Renal cortical epithelial cell (primary cell): ENCODE measurements at regions not wholly inside any gene's neighbourhood (a gene's known extent, or its start where the extent isn't known, plus 50 kb on each side); places are given as distances from the start of the nearest gene placed in this dataset.
A peak's percentile ranks its signal among the peaks of the same experiment; 100 is the strongest.

Source experiments
- DNase-seq: peaks from one replicate; pipeline ENCODE4 v3.0.0-alpha.2; 2011; ENCODE audit warnings: low read depth

DNA sequence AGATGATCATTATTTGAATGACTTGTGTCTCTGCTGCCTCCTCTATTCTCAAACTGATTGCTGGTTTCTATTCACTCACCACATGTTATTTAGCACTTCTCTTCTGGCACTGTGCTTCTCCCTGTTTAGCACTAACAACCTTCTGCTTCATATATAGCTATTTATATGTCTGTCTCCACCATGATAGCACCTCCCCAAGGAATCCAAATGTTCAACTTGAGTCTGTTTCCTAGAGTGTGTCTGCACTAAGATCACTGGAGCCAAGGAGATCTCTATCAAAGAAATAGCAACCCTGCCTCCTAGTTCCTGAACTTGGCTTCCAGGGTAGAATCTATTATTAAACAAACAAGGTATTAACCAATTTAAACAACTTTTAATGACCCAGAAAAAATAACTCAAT is 104.5 kb downstream of the CYP26A1 start:
- no peak for DNase-seq

DNA sequence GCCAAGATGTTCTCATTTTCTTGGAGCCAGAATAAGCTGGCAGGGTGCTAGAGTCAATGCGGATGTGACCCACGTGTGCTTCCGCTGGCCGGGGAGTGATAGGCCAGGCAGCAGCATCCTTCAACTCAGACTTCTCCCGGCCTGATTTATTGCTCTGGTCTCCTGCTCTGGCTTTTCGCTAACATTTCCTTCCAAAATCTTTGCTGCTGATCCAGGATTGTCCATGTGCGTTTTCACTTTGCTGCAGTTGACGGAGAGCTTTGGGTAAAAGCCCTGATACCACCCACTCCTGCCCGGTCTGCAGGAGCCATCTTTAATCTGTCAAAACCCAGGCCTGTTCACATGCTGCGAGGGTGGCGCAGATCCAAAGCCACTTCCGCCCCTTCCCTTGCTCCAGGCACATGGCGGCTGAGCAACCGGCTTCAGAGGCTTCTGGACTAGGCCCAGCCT is 106.8 kb downstream of the CYP26A1 start:
- no peak for DNase-seq

DNA sequence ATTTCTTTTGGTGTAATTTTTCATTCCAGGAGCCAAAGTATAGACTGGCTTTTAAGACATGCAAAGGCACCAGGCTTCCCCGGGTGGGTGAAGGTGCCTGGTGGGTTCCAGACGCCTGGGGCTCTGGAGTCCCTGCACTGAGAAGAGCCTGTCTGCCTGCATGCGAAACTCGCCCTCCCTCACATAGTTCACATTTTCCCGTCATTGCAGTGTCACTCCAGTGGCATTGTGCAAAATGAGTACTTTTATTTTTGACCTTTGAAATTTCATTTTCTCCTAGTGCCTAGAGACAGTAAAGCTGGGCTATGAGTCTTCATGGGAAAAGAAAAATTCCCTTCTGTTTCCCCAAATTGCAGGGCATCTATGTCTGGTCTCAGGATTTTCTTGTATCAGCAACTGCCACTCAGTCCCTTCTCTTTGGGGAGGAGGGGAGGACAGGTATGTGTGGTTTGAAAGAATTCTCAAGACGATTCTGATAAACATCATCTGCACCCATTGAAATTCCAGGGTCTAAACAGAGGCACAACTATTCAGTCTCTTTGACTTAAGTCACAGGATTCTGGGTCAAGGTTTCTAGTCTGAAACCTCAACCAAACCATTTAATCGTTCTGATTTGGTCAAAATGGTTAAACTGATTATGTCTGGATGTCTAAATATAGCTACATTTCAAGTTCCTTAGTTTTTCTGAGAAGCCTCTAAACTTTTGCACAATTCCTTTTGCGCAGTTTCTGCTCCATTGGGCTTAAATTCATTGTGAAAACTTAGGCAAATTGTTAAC is 107.8 kb downstream of the CYP26A1 start:
- peak; percentile 4 for DNase-seq

DNA sequence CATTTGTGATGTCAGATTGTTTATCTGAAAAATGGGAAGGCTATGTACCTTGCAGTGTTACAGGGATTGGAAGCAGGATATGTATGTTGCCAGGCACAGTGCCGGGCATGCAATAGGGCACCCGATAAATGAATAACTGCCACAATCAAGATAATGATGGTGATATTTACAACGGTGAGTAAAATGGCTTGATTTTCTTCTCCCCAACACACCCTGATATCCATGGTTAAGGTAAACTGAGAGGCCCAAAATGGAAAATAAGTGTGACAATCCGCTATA is 108.3 kb downstream of the CYP26A1 start:
- DNase-seq, result no peak

DNA sequence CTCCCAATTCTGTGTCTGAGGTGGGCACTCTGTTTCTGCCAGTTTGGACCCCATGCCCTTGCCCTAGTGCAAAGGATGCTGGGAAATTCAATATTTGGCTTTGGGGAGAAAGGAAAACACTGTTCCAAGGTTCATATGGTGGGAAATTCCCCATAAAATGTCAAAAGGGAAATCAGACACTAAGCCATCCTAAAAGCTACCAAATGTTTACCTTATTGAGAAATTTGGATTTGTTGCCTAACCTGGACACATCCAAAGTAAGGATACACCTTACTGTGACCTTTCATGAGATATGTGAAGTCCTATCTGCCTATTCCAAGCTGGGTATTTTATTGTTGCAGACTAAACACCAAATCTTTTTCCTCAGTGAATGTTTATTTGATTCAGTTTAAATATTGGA is 109.1 kb downstream of the CYP26A1 start:
- DNase-seq, result no peak

DNA sequence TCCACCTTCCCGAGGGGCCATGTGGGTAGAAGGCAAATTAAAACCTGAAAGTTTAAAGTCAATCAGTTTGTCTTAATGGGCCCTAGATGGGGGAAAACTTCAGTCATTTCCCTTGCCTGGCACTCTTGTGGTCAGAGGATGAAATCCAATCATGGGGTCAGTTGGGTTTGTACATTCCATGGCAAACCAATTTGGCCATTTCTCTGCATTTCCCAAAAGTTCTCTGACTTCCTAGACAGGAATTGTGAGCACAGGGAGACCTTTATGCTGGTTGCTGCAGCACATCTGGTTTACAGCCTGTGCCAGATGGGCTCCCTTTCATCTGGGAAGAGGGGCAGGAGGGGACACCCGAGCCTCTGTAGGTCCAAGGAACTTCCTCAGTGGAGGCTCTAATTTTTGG is 113.0 kb downstream of the CYP26A1 start:
- peak; percentile 35 for DNase-seq

DNA sequence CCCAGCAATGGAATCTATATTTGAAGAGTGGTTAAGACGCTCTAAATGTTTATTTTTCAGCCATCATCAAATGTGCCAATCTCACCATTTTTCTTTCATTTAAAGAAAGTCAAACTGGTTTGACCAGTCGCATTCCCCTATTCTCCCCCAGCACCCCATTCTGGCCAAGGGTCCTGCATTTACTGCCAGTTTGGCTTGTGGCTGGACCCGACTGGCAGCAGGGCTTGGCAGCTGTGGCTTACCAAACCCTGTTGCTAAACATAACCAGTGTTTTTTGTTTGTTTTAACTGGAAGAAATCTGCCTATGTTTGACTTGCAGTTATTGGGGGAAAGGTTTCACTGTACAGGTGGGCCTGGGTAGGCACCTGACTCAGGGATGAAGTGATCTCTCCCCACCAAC is 116.3 kb downstream of the CYP26A1 start:
- no peak for DNase-seq

DNA sequence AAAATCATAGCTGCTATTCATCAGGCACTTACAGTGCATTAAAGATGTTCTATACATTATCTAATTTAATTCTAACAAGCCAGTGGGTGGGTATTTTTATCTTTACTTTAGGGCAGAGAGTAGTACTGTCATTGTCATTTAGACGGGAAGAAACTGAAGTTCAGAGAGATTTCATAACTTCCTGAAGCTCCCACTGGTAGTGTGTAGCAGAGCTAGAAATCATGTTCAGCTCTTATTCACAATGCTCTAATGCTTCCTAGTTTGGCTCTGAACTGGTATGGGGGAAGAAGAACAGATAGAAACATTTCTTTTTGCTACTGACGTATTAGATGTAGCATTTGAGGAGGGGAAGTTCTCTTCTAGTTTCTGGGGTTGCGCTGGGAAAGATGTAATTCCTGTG is 116.7 kb downstream of the CYP26A1 start:
- DNase-seq, result no peak

DNA sequence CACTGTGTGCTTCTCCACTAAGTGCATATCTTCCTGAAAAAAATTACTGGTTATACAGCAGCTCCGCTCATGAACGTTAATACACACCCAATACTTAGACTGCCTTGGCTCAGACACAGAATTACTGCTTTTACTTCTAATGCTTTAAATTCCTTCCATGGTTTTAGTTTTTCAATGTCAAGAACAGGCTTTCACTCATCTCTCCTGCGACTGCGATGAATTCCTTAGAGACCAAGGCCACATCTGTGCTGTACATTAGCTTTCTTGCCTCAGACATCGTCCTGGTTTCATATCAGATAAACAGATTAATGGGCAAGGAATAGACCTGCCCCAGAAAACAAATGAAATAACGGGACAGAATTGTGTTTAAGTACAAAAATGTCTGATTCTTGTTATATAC is 120.2 kb downstream of the CYP26A1 start:
- DNase-seq, result no peak

DNA sequence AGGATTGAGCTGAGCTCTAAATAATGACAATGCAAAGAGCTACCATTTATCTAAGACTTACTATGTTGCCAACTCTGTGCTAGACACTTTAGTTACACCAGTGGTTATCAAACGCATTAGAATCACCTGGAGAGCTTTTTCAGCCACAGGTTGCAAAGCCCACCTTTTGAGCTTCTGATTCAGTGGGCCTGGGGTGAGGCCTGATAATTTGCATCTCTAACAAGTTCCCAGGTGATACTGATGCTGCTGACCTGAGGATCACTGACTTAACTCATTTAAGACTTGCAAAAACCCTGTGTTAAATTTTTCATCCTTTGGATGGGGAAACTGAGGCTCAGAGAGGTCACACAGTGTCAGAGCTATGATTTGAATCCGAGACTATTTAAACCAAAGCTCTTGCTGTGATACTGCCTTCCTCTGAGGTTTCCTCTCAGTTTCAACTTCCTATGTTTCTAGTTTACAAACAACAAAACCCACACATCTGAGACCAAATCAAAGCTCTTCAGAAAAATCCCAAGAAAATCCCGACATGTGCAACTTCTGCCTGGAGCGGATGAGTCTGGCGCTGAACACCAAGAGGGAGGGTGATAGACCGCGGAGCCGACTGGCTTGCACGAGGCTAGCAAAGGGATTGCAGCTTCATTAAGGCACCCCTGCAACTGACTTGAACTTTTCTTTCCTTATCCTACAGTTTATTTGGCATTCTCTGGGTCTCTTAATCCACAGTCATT is 124.9 kb downstream of the CYP26A1 start:
- no peak for DNase-seq

DNA sequence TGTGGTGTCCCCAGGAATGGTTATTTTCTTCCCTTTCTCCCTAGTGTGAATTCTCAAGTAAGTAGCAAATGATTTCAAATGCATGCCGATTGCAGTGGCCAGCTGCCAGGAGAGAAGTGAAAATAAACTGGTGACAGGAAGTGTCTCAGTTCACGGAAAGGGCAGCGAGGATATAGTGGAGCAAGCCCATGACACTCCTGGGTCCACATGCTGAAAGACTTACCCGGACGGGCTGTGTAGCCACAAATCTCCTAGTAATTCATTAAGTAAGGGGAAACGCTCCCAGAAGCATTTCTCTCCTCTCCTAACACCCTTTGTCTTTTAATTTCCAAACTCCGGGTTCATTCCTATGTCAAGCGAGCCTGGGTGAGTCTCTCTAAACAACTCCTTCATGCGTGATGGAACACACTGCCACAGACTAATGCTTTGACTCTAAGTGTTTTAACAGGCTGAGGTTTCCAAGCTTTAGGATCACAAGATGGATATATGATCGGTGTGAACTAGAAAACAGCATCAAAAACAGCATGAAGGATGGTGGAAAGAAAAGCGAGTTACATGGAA is 125.6 kb downstream of the CYP26A1 start:
- peak; percentile 92 for DNase-seq

DNA sequence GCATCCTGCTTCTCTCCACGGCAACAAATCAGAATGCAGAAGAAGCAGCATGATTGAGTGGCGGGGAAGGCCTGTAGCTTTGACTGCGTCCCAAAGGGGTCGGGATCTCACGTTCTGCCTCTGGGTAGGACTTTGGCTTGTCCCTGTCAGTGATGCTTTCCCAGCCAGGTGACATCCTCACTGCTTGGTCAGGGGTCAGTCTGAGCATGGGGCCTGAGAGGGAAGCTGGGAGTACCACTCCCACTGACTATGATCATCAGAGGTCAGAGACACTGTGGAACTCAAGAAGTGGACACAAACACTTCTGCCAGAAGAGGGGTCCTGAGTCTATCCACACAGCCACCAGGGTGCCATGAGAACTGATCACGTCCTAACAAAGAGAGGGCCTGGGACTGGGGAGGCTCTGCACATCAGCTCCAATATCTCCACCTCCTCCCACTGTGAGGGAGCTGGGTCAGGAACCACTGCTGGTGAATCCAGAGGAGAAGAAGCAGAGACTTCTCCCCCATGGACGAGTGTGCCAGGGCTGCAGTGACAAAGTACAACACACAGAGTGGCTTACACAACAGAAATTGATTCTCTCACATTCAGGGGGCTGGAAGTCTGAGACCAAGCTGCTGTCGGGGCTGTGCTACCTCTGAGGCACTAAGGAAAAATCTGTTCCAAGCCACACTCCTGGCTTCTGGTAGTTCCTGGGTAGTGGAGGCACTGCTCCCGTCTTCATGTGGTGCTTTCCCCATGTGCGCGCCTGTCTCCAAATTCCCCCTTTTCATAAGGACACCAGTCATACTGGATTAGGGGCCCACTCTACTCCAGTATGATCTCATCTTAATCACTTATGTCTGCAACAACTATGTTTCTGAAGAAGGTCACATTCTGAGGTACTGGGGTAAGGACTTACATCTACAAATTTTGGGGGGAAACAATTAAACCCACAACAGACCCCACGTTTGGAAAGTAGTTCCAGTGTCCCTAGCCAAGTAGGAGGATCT is 131.1 kb downstream of the CYP26A1 start:
- DNase-seq, result no peak

DNA sequence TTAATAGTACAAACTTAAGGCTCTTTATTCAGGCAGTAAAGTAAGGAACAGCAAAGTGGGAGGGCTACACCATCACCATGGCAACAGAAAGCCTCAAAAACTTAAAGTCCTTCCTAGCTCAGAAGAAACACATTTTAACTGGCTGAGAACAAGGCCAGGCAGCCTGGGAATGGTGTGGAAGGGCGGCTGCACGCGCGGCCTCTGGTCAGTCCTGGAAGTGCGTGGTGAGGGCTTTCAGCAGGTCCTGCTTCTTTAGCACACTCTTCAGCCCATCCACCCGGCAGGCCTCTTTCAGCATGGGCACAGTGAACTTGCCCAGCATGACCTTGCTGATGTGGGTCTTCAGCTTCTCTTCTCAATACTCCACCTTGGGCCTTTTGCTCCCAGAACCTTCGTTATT is 133.0 kb downstream of the CYP26A1 start:
- DNase-seq, result no peak

DNA sequence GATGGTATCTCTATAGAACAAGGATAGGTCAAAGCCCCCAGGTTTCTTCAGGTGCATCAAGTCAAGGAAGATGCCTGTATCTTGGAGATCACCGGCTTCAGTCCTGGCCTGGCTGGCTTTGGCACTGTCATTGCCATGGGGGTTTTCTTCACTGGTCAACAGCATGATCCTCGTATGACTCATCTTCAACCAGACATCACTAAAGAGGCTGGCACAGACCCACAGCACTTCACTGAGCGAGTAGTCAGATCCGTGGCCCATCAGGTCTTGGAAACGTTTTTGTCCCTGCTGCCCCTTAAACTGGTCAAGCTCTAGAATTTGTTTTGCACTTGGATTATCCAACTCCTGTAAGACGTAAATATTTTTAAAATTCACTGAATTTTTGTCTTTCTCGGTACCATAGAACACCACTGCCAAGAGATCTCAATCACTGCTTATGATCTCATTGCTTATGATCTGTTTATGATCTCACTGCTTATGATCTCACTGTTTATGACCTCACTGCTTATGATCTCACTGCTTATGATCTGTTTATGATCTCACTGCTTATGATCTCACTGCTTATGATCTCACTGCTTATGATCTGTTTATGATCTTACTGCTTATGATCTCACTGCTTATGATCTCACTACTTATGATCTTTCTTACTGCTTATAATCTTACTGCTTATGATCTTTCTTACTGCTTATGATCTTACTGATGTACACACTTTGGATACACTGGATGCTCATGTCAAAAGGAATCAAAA is 135.2 kb downstream of the CYP26A1 start:
- peak; percentile 50 for DNase-seq

DNA sequence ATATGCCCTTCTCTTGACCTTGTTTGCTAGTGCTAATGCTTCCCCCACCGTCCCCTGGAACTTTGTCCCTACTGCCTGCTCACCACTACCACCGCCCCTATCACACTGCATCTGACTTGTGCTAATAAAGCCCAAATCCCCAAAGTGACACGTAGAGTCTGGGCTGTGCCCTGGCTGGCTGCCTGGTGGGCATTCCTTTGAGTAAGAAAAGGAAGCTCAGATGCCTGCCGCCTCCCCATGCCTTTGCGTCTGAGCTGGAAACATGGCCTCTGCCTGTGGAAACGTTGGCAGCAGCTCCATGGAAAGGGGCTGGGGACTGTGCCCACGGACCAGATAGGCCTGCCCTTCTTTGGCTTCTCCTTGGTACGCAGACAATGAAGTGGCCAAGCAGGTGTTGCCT is 138.3 kb downstream of the CYP26A1 start:
- no peak for DNase-seq

DNA sequence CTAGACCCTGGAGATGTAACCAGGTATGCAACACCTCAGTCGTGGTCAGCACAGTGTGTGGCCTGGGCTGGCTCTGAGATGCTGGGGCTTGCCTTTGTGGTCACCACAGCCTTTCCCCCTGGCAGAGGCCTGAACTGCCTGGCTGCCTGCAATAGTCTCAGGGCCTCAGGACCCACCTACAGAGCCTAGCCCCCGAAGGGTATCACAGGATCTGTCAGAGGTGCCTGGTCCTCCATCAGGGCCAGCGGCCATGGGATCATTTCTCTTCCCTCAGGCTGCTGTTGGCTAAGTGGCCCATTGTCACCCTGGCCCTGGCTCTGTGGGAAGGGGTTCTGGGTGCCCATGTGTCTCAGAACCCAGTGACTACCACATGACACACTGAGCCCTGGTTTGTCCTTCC is 141.6 kb downstream of the CYP26A1 start:
- DNase-seq, result no peak

DNA sequence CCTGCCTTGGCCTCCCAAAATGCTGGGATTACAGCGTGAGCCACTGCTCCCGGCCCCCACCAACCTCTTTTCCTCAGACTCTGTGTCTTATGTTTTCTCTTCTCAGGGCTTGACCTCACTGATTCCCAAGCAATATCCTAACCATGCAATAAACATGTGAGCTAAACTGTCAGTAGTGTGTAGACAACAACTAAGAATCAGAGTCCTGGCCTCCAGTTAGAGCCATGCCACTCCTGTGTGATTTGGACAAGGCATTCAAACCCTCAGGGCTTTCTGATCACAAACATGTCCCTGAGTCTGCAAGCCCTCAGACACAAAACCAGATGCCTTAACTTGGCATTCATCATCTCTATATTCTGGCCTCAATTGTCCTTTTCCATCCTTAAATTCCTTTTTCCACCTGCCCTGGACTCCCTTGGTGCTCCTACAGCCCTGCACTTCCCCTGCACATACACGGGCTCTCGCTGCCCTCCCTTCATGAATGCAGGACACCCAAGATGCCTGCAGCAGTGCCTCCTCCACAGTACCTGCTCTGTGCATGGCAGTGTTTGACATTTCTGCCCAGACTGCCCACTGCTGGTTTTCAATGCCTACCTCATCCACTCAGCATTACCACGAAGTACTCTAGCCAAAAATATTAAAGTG is 142.8 kb downstream of the CYP26A1 start:
- DNase-seq, result no peak

DNA sequence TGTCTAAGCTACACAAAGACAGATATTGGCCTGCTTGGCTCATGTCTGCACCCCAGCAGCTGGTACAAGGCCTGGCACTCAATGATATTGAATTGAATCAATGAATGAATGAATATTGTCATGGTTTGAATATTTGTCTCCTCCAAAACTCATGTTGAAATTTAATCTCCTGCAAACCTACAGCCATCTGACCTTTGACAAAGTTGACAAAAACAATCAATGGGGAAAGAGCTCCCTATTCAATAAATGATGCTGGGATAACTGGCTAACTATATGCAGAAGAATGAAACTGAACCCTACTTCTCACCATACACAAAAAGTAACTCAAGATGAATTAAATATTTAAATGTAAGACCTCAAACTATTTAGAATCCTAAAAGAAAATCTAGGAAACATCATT is 144.7 kb downstream of the CYP26A1 start:
- no peak for DNase-seq

DNA sequence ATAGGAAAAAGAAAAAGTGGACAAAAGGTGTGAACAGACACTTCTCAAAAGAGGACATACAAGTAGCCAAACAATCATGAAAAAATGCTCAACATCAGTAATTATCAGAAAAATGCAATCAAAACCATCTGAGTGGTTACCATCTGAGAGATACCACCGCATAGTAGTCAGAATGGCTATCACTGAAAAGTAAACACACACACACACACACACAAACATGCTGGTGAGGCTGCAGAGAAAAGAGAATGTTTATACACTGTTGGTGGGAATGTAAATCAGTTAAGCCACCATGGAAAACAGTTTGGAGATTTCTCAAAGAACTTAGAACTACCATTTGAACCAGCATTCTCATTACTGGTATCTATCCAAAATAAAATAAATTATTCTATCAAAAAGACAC is 145.7 kb downstream of the CYP26A1 start:
- DNase-seq, result no peak

DNA sequence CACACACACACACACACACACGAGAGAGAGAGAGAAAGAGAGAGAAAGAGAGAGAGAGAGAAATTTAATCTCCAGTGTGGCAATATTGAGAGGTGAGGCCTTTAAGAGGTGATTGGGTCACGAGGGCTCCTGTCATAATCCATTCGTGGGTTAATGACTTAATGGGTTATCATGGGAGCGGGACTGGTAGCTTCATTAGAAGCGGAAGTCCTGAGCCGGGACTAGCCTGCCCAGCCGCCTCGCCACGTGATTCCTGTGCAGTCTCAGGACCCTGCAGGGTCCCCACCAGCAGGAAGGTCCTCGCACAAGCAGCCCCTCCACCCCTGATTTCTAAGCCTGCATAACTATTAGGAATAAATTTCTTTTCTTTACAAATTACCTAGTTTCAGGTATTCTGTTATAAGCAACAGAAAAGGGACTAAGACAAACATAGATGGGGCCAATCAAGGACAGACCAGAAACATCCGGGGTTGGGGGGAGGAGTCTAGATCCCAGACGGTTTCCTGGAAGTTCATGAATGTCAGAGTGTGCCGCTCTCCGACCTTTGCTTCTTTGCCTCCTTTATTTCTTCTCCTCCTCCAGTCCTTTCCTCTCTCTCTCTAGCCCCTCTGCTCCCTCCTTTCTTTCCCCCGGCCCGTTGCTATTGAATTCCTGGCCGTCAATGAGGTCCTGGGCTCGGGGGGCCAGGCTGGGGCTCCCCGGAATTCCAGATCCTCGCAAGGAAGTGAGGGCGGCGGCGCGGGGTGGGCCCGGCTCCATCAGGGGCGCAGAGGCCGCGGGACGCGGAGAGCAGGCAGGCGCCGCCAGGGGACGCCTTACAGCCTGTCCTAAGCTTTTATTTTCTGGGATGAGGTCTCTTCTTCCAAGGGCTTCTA is 146.8 kb downstream of the CYP26A1 start:
- no peak for DNase-seq
